Mesenteric fat pad (tissue), 1 donor: ENCODE measurements at regions not wholly inside any gene's neighbourhood (a gene's known extent, or its start where the extent isn't known, plus 50 kb on each side); places are given as distances from the start of the nearest gene placed in this dataset.

Experiments used
- DNase-seq: peaks from one replicate; pipeline ENCODE4 v3.0.0-alpha.2; 2020; ENCODE audit warnings: low spot score
- donor health status: DM: yes; HTN: yes; CAD: no.

GRCh38 chr15:79230766-79231165 is 51.8 kb upstream of the ANKRD34C start:
- no peak for DNase-seq

- no peak for DNase-seq
Measured at GRCh38 chr15:79222808-79223207, 59.7 kb upstream of the ANKRD34C start.

- no peak for DNase-seq
Measured at GRCh38 chr15:79221696-79222095, 60.8 kb upstream of the ANKRD34C start.

GRCh38 chr15:79219393-79220056 is 63.0 kb upstream of the ANKRD34C start:
- DNase-seq: no peak

GRCh38 chr15:79218588-79219200 is 63.8 kb upstream of the ANKRD34C start:
- DNase-seq: no peak

GRCh38 chr15:79213650-79214049 is 68.9 kb upstream of the ANKRD34C start:
- no peak for DNase-seq

- DNase-seq: no peak
Measured at GRCh38 chr15:79212589-79213157, 69.8 kb upstream of the ANKRD34C start.

GRCh38 chr15:79211481-79211880 is 71.0 kb upstream of the ANKRD34C start:
- DNase-seq: no peak

GRCh38 chr15:79209690-79210089 is 72.8 kb upstream of the ANKRD34C start:
- no peak for DNase-seq

GRCh38 chr15:79209116-79209515 is 73.4 kb upstream of the ANKRD34C start:
- DNase-seq: no peak

GRCh38 chr15:79208179-79208578 is 74.3 kb upstream of the ANKRD34C start:
- DNase-seq: no peak

- DNase-seq: no peak
Measured at GRCh38 chr15:79206940-79207339, 75.6 kb upstream of the ANKRD34C start.

GRCh38 chr15:79204886-79205675 is 77.4 kb upstream of the ANKRD34C start:
- no peak for DNase-seq

GRCh38 chr15:79198461-79198860 is 84.1 kb upstream of the ANKRD34C start:
- no peak for DNase-seq

- no peak for DNase-seq
Measured at GRCh38 chr15:79197285-79197684, 85.2 kb upstream of the ANKRD34C start.

- DNase-seq: no peak
Measured at GRCh38 chr15:79195802-79196201, 86.7 kb upstream of the ANKRD34C start.

- DNase-seq: no peak
Measured at GRCh38 chr15:79195239-79195638, 87.3 kb upstream of the ANKRD34C start.

GRCh38 chr15:79194386-79194785 is 88.1 kb upstream of the ANKRD34C start:
- no peak for DNase-seq

- DNase-seq: no peak
Measured at GRCh38 chr15:79193549-79193948, 89.0 kb upstream of the ANKRD34C start.

- no peak for DNase-seq
Measured at GRCh38 chr15:79193103-79193502, 89.4 kb upstream of the ANKRD34C start.

GRCh38 chr15:79192462-79193036 is 90.0 kb upstream of the ANKRD34C start:
- no peak for DNase-seq

- DNase-seq: no peak
Measured at GRCh38 chr15:79190093-79190492, 92.4 kb upstream of the ANKRD34C start.
